DND-41 (cell line): ENCODE measurements at regions not wholly inside any gene's neighbourhood (a gene's known extent, or its start where the extent isn't known, plus 50 kb on each side); places are given as distances from the start of the nearest gene placed in this dataset.

ENCODE experiments used
- ATAC-seq: fragments of 200-7000 bp; cut with Tn5 transposase; 3 replicates; pipeline ENCODE4 v1.9.1; 2021; ENCODE audit warnings: low read depth; ENCODE audit not compliant: insufficient read depth
- DNase-seq: peaks from one replicate; pipeline ENCODE4 v3.0.0-alpha.2; 2020
- H2AFZ ChIP-seq: 2 replicates; pipeline ENCODE4 v1.6.0; 2012; ENCODE audit warnings: low read depth, low read length
- H3K27ac ChIP-seq: 2 replicates; pipeline ENCODE4 v1.5.1; 2012; ENCODE audit warnings: low read length, inconsistent platforms
- H3K27me3 ChIP-seq: fragments of 200-600 bp; sonication (generic); 2 replicates; pipeline ENCODE4 v1.6.0; 2012; ENCODE audit warnings: low read length, mild to moderate bottlenecking, inconsistent platforms; ENCODE audit not compliant: insufficient read depth, poor library complexity
- H3K36me3 ChIP-seq: 2 replicates; pipeline ENCODE4 v1.5.1; 2012; ENCODE audit warnings: low read length, inconsistent platforms; ENCODE audit not compliant: insufficient read depth
- H3K4me1 ChIP-seq: 2 replicates; pipeline ENCODE4 v1.5.1; 2012; ENCODE audit warnings: mild to moderate bottlenecking, low read length; ENCODE audit not compliant: insufficient read depth
- H3K4me2 ChIP-seq: 2 replicates; pipeline ENCODE4 v1.6.0; 2012; ENCODE audit warnings: mild to moderate bottlenecking, moderate library complexity, low read length, inconsistent platforms; ENCODE audit not compliant: insufficient read depth
- H3K4me3 ChIP-seq, 2 experiments: fragments of 200-600 bp in 1 of 2; shearing (Covaris generic) in 1 of 2; 2 replicates each; pipeline ENCODE4 v1.5.1; 2012 to 2016; ENCODE audit warnings: inconsistent platforms in 2 of 2, low read length in 2 of 2, mild to moderate bottlenecking in 2 of 2, low read depth in 1 of 2, moderate library complexity in 1 of 2
- H3K79me2 ChIP-seq: 2 replicates; pipeline ENCODE4 v1.6.0; 2012; ENCODE audit warnings: low read length, inconsistent platforms; ENCODE audit not compliant: insufficient read depth
- H3K9ac ChIP-seq: 2 replicates; pipeline ENCODE4 v1.6.0; 2012; ENCODE audit warnings: low read depth, mild to moderate bottlenecking, inconsistent platforms, low read length, moderate library complexity
- H3K9me3 ChIP-seq: 2 replicates; pipeline ENCODE4 v1.5.1; 2012; ENCODE audit warnings: low read length, moderate library complexity, mild to moderate bottlenecking, inconsistent platforms; ENCODE audit not compliant: insufficient read depth, severe bottlenecking
- H4K20me1 ChIP-seq: 2 replicates; pipeline ENCODE4 v1.6.0; 2012; ENCODE audit warnings: low read length; ENCODE audit not compliant: insufficient read depth
- CTCF ChIP-seq: IDR thresholded peaks from 2 replicates; pipeline ENCODE4 v1.5.1; 2012; ENCODE audit warnings: borderline replicate concordance, low read length, moderate library complexity, mild to moderate bottlenecking; ENCODE audit not compliant: poor library complexity, severe bottlenecking; ENCODE audit errors: extremely low read depth
- EZH2 ChIP-seq: IDR thresholded peaks from 3 replicates; pipeline ENCODE4 v1.6.1; 2012; ENCODE audit warnings: borderline replicate concordance, low read depth, mild to moderate bottlenecking, moderate library complexity, low read length, inconsistent platforms; ENCODE audit not compliant: severe bottlenecking

DNA sequence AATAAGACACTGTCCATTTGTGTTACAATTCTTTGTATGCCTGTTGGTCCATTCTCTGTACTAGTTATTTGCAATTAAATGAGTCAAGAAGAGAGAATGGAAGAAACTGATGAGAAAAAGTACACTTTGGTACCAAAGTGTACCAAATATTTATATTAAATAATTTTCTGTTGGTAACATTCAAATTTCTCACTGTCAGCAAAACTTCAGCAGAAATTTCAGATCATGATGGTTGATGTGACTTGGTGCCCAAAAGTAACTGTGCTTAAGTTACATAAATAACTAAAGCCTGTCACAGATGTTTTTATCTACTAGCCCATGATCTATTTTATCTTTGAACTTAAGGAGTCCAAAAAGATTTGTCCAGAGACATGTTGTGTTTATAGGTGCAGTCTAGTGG is 274.4 kb upstream of the CXADR start:
- Histone ChIP-seq H3K27me3 (no peaks in the 10 kb centered on the region), H4K20me1 (no peaks in the 10 kb centered on the region), H3K36me3 (no peaks in the 10 kb centered on the region), H3K79me2 (no peaks in the 10 kb centered on the region), H3K9ac (no peak overlapping the region), H3K27ac (no peak overlapping the region), H3K4me1 (0 out of 2 replicates have a peak, but pooled peaks cover 4% of the 10 kb centered on the region), H2AFZ (no peak overlapping the region), H3K9me3 (no peaks in the 10 kb centered on the region), H3K4me2 (no peak overlapping the region), H3K4me3 (no peak overlapping the region)
- TF ChIP-seq EZH2 (no peak), CTCF (no peak)
- ATAC-seq (no peak), DNase-seq (no peak)

- Histone ChIP-seq H3K27me3 (no peaks in the 10 kb centered on the region), H3K9ac (no peak overlapping the region), H4K20me1 (no peaks in the 10 kb centered on the region), H3K4me2 (no peak overlapping the region), H3K9me3 (no peaks in the 10 kb centered on the region), H3K4me1 (no peaks in the 10 kb centered on the region), H3K4me3 (no peak overlapping the region), H2AFZ (no peak overlapping the region), H3K27ac (no peak overlapping the region), H3K79me2 (no peaks in the 10 kb centered on the region), H3K36me3 (no peaks in the 10 kb centered on the region)
- DNase-seq, result no peak
- TF ChIP-seq CTCF, result no peak
- no peak for TF ChIP-seq EZH2
- ATAC-seq, result no peak
Measured at GRCh38 chr21:17250778-17251241, 262.0 kb upstream of the CXADR start.

DNA sequence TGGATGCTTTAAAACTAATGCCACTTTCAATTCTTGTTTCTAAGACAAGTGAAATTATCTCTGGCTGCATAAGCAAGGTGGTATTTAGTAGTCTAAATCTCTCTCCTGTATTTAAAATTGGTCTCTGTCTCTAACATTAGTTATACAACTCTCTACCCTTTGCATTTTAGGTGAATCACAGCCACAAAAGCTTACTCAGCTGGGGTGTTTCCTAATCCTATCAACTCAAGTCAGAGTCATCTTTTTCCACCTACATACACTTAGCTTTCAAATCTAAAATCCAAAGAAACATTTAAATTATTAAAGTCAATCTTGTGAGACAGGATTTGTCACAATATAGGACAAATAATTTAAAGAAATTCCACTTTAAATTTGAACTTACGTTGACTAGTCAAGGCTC is 255.1 kb upstream of the CXADR start:
- Histone ChIP-seq H3K9me3 (no peaks in the 10 kb centered on the region), H3K36me3 (no peaks in the 10 kb centered on the region), H3K4me1 (no peaks in the 10 kb centered on the region), H2AFZ (no peak overlapping the region), H3K4me3 (no peak overlapping the region), H3K9ac (no peak overlapping the region), H3K4me2 (no peak overlapping the region), H3K27me3 (no peaks in the 10 kb centered on the region), H4K20me1 (no peaks in the 10 kb centered on the region), H3K79me2 (no peaks in the 10 kb centered on the region), H3K27ac (no peak overlapping the region)
- ATAC-seq, result no peak
- no peak for DNase-seq
- TF ChIP-seq CTCF (no peak), EZH2 (no peak)

DNA sequence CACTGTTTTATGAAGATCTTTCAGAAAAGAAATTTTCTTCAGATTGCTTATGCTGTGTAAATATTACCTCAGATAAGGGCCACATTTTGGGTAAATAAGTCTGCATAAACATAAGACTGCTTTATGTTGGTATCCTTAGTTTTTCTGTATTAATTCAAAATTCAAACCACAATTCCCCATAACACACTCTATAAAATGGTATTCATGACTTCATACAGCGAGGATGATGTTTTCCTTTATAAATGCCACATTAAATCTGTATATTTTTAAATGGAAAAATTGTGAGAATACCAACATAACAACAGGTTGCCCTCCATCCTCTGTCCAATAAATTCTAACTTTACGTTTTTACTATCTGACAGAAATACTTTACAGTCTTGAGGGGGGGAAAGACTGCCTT is 248.7 kb upstream of the CXADR start:
- Histone ChIP-seq H4K20me1 (no peaks in the 10 kb centered on the region), H3K36me3 (no peaks in the 10 kb centered on the region), H3K27ac (no peak overlapping the region), H3K9me3 (no peaks in the 10 kb centered on the region), H3K4me3 (no peak overlapping the region), H2AFZ (no peak overlapping the region), H3K4me2 (no peak overlapping the region), H3K4me1 (no peaks in the 10 kb centered on the region), H3K79me2 (no peaks in the 10 kb centered on the region), H3K9ac (no peak overlapping the region), H3K27me3 (no peaks in the 10 kb centered on the region)
- DNase-seq (no peak), ATAC-seq (no peak)
- TF ChIP-seq CTCF, result no peak
- no peak for TF ChIP-seq EZH2
